A549 (cell line): ENCODE measurements at regions not wholly inside any gene's neighbourhood (a gene's known extent, or its start where the extent isn't known, plus 50 kb on each side); places are given as distances from the start of the nearest gene placed in this dataset.

Experiments
- CEBPB ChIP-seq, 2 experiments: fragments of >200 bp in 1 of 2; sonication (Bioruptor Twin) in 1 of 2; formaldehyde crosslinking in 1 of 2; IDR thresholded peaks; 2 replicates each; pipeline ENCODE4 v1.6.1; 2012 to 2016
- CHD2 ChIP-seq: fragments of 150-350 bp; IDR thresholded peaks from 2 replicates; pipeline ENCODE4 v1.6.1; 2014; ENCODE audit warnings: low read length; ENCODE audit not compliant: partially characterized antibody
- CTCF ChIP-seq: fragments of >200 bp; sonication (Bioruptor Twin); formaldehyde crosslinking; IDR thresholded peaks from 3 replicates; pipeline ENCODE4 v1.5.1; 2016
- FOSL2 ChIP-seq, 2 experiments: fragments of 450-650 bp in 1 of 2; fragments of >200 bp in 1 of 2; sonication (Bioruptor Twin) in 1 of 2; formaldehyde crosslinking; IDR thresholded peaks; 2 replicates each; pipeline versions ENCODE4 v1.5.0 to v1.6.1; 2016 to 2020; ENCODE audit warnings: mild to moderate bottlenecking in 1 of 2, moderate library complexity in 1 of 2
- HOXA7 ChIP-seq: fragments of 250-450 bp; sonication (Bioruptor Pico); IDR thresholded peaks from 2 replicates; pipeline ENCODE4 v1.5.0; 2020; ENCODE audit warnings: mild to moderate bottlenecking, moderate library complexity
- JUNB ChIP-seq: fragments of >200 bp; sonication (Bioruptor Twin); formaldehyde crosslinking; IDR thresholded peaks from 2 replicates; pipeline ENCODE4 v1.6.1; 2016
- PHF8 ChIP-seq: fragments of 200-600 bp; sonication (generic); IDR thresholded peaks from 2 replicates; pipeline ENCODE4 v1.6.1; 2016; ENCODE audit warnings: low read depth, mild to moderate bottlenecking, antibody characterized with exemption, moderate library complexity, borderline replicate concordance
- POLR2A ChIP-seq: IDR thresholded peaks from 2 replicates; pipeline ENCODE4 v1.6.1; 2012; ENCODE audit warnings: mild to moderate bottlenecking, low read length
- RARB ChIP-seq: fragments of 250-450 bp; sonication (Bioruptor Pico); IDR thresholded peaks from 2 replicates; pipeline ENCODE4 v1.8.0; 2021; ENCODE audit warnings: mild to moderate bottlenecking, moderate library complexity
- RCOR1 ChIP-seq: fragments of 150-350 bp; IDR thresholded peaks from 2 replicates; pipeline ENCODE4 v1.6.1; 2014; ENCODE audit warnings: antibody characterized with exemption, low read length, low read depth
- ZFP36 ChIP-seq: fragments of 450-650 bp; IDR thresholded peaks from 2 replicates; pipeline ENCODE4 v1.6.1; 2014; ENCODE audit warnings: borderline replicate concordance; ENCODE audit not compliant: partially characterized antibody

- TF ChIP-seq CHD2: no peak
- TF ChIP-seq ZFP36: no peak
- no peak for TF ChIP-seq RCOR1
- TF ChIP-seq CTCF: no peak
- TF ChIP-seq FOSL2 (IDR thresholded peaks at IDR 0.05): no peak
- TF ChIP-seq FOSL2 (CRISPR knock-in tag; IDR thresholded peaks at IDR 0.05): no peak
- TF ChIP-seq PHF8: no peak
- TF ChIP-seq JUNB: no peak
- TF ChIP-seq RARB (CRISPR knock-in tag): no peak
- TF ChIP-seq POLR2A: no peak
- no peak for TF ChIP-seq CEBPB (IDR thresholded peaks at IDR 0.05)
- no peak for TF ChIP-seq HOXA7 (CRISPR knock-in tag)
Measured at GRCh38 chr12:93315907-93316622, 61.7 kb upstream of the NUDT4 start.
